GM23248 (cell line): ENCODE measurements at regions not wholly inside any gene's neighbourhood (a gene's known extent, or its start where the extent isn't known, plus 50 kb on each side); places are given as distances from the start of the nearest gene placed in this dataset.
A peak's percentile ranks its signal among the peaks of the same experiment; 100 is the strongest.

ENCODE experiments used
- DNase-seq: peaks from one replicate; pipeline ENCODE4 v3.0.0-alpha.2; 2015
- H2AFZ ChIP-seq: fragments of 200-600 bp; sonication (generic); 2 replicates; pipeline ENCODE4 v1.6.1; 2016; ENCODE audit warnings: antibody characterized with exemption
- H3F3A ChIP-seq: fragments of 200-600 bp; sonication (generic); 2 replicates; pipeline ENCODE4 v1.6.1; 2016; ENCODE audit warnings: mild to moderate bottlenecking, antibody characterized with exemption, mixed run types; ENCODE audit not compliant: insufficient read depth
- H3K27ac ChIP-seq: fragments of 200-600 bp; sonication (generic); 2 replicates; pipeline ENCODE4 v1.5.1; 2016; ENCODE audit warnings: mild to moderate bottlenecking
- H3K27me3 ChIP-seq: fragments of 200-600 bp; sonication (generic); replicated peaks from 2 replicates; pipeline ENCODE4 v1.6.1; 2016; ENCODE audit warnings: mild to moderate bottlenecking; ENCODE audit not compliant: insufficient read depth
- H3K36me3 ChIP-seq: fragments of 200-600 bp; sonication (generic); 2 replicates; pipeline ENCODE4 v1.6.1; 2016; ENCODE audit warnings: low read depth, mild to moderate bottlenecking
- H3K4me1 ChIP-seq: fragments of 200-600 bp; sonication (generic); 2 replicates; pipeline ENCODE4 v1.6.1; 2016; ENCODE audit warnings: mild to moderate bottlenecking; ENCODE audit not compliant: insufficient read depth
- H3K4me2 ChIP-seq: fragments of 200-600 bp; sonication (generic); one replicate; pipeline ENCODE4 v1.6.1; 2016; ENCODE audit warnings: mild to moderate bottlenecking; ENCODE audit not compliant: unreplicated experiment
- H3K4me3 ChIP-seq: fragments of 200-600 bp; sonication (generic); 2 replicates; pipeline ENCODE4 v1.5.1; 2016; ENCODE audit warnings: mild to moderate bottlenecking
- H3K79me2 ChIP-seq: fragments of 200-600 bp; sonication (generic); 2 replicates; pipeline ENCODE4 v1.6.1; 2016; ENCODE audit warnings: mild to moderate bottlenecking; ENCODE audit not compliant: insufficient read depth
- H3K9ac ChIP-seq: fragments of 200-600 bp; sonication (generic); 2 replicates; pipeline ENCODE4 v1.6.1; 2016; ENCODE audit warnings: mild to moderate bottlenecking
- H3K9me2 ChIP-seq: fragments of 200-600 bp; sonication (generic); 2 replicates; pipeline ENCODE4 v1.6.1; 2016; ENCODE audit warnings: mixed run types, mild to moderate bottlenecking, moderate library complexity; ENCODE audit not compliant: insufficient read depth
- H3K9me3 ChIP-seq: fragments of 200-600 bp; sonication (generic); one replicate; pipeline ENCODE4 v1.6.1; 2017; ENCODE audit warnings: low read depth
- H4K20me1 ChIP-seq: fragments of 200-600 bp; sonication (generic); 2 replicates; pipeline ENCODE4 v1.6.0; 2016; ENCODE audit not compliant: insufficient read depth
- EZH2 ChIP-seq: fragments of 200-600 bp; sonication (generic); IDR thresholded peaks from 2 replicates; pipeline ENCODE4 v1.6.1; 2018; ENCODE audit warnings: antibody characterized with exemption, mild to moderate bottlenecking; ENCODE audit not compliant: insufficient read depth, poor library complexity, severe bottlenecking
- EZH2phosphoT487 ChIP-seq: fragments of 200-600 bp; sonication (generic); IDR thresholded peaks from 2 replicates; pipeline ENCODE4 v1.6.1; 2018; ENCODE audit warnings: antibody characterized with exemption, moderate library complexity, mild to moderate bottlenecking, low read depth; ENCODE audit not compliant: insufficient read depth
- WGBS, 2 experiments: methylation state at CpG; one replicate each; pipeline ENCODE4 v1.1.6; 2015 to 2017; ENCODE audit warnings: low lambda C conversion rate in 2 of 2, low coverage in 1 of 2; ENCODE audit errors: missing lambda C conversion rate in 2 of 2; 5-methylcytosine and 5-hydroxymethylcytosine counted together
- in situ Hi-C: fragments of 300-500 bp; cut with MboI; formaldehyde crosslinking; loops from 2 replicates; pipeline ENCODE4 v1.15.0; 2020

DNA sequence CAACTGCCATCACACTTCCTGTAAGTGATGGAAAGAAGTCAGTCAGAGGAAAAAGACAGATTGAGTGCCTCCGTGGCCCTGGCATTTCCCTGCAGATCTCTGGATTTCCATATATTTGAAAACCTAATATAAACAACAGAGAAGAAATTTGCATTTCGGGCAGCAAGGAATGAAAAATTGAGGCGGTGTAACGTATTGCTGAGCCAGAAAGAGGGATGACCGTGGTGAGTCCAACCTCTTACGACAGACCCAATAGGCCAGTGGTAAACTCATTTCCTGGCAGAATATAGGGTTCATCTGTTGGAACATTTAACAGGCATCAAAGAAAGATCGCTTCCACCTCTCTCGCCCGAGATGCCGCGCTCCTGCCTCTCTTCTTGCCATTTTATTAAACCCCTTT, 336.5 kb downstream of the MIAT start:
- Histone ChIP-seq H3K4me1 (no peaks in the 10 kb centered on the region), H3K27ac (no peak overlapping the region), H3K9me2 (no peaks in the 10 kb centered on the region), H3K4me2 (no peak overlapping the region), H3K36me3 (no peaks in the 10 kb centered on the region), H2AFZ (no peak overlapping the region), H3K9me3 (no peaks in the 10 kb centered on the region), H3F3A (no peaks in the 10 kb centered on the region), H4K20me1 (no peaks in the 10 kb centered on the region), H3K79me2 (no peaks in the 10 kb centered on the region), H3K4me3 (no peak overlapping the region), H3K9ac (no peak overlapping the region), H3K27me3 (peaks cover 27% of the 10 kb centered on the region)
- WGBS, 2 experiments, result 89 to 91% methylated on average over 11 of the region's 11 CpGs
- TF ChIP-seq EZH2 (no peak), EZH2phosphoT487 (no peak)
- in situ Hi-C loops, result no loop called here
- DNase-seq, result no peak

DNA sequence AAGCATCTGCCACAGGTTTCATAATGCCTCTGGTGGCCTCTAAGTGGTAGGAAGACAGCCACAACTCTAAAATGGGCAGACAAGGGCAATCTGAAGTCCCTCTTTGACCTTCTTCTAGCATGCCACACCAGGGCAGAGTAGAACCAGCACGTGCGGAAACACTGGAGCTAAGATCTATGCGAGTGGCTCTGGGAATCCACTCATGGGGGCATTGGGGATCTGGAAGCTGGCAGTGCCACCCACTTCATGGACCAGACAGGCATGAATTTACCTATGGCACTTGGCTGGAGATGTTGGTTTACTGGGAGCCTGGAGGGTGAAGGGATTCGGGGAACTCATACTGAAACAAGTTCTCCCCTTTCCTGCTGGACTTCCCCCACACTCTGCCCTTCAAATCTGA, 337.4 kb downstream of the MIAT start:
- H3K4me2 ChIP-seq, result no peak overlapping the region
- in situ Hi-C loops, result no loop called here
- H3K4me3 ChIP-seq, result no peak overlapping the region
- TF ChIP-seq EZH2phosphoT487 (no peak), EZH2 (no peak)
- no peaks in the 10 kb centered on the region for H3K9me2 ChIP-seq
- H3K79me2 ChIP-seq, result no peaks in the 10 kb centered on the region
- no peak overlapping the region for H3K27ac ChIP-seq
- H3K4me1 ChIP-seq, result no peaks in the 10 kb centered on the region
- H4K20me1 ChIP-seq, result no peaks in the 10 kb centered on the region
- no peaks in the 10 kb centered on the region for H3K36me3 ChIP-seq
- no peak overlapping the region for H3K9ac ChIP-seq
- no peak for DNase-seq
- H2AFZ ChIP-seq, result no peak overlapping the region
- peaks cover 27% of the 10 kb centered on the region for H3K27me3 ChIP-seq
- no peaks in the 10 kb centered on the region for H3K9me3 ChIP-seq
- no peaks in the 10 kb centered on the region for H3F3A ChIP-seq
- WGBS, 2 experiments, result 81 to 84% methylated on average over 4 of the region's 4 CpGs

DNA sequence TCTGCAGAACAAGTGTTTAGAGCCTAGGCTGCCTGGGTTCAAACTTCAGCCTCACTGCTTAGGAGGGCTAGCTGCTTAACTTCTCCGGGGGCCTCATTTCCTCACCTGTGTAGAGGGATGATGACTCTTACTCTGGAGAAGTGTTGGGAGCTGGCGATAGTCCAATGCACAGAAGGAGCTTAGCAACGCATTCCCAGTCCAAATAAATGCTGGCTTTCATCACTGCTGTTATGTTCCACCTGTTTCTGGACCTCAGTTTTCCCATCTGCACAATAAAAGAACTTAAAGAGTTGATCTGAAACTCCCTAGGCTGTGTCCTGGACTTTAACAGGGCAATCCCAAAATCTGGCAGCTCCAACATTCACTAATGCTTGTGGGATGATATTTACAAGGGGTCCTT, 337.8 kb downstream of the MIAT start:
- no peaks in the 10 kb centered on the region for H3K9me3 ChIP-seq

DNA sequence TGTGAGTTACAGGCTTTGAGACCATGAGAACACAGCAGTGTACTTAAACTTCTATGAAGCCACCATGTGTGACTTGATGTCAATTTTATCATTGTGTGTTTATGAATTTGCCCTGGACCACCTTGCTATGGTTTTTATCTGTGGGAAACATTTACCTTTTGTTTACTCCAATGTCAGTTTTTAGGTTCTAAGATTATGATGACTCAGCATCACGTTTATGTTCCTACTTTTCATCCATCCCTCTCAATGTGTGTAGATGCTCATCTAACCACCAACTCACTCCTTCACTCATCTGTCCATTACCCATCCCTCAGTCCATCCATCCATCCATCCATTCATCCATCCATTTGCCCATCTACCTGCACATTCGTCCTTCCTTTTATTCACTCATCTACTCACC, 338.8 kb downstream of the MIAT start:
- Histone ChIP-seq H3K36me3 (no peaks in the 10 kb centered on the region), H3K27me3 (peaks cover 27% of the 10 kb centered on the region), H3K4me2 (no peak overlapping the region), H3K79me2 (no peaks in the 10 kb centered on the region), H3K9me2 (no peaks in the 10 kb centered on the region), H3K9ac (no peak overlapping the region), H3K4me3 (no peak overlapping the region), H3K9me3 (no peaks in the 10 kb centered on the region), H3K4me1 (no peaks in the 10 kb centered on the region), H3K27ac (no peak overlapping the region), H4K20me1 (no peaks in the 10 kb centered on the region), H3F3A (no peaks in the 10 kb centered on the region), H2AFZ (no peak overlapping the region)
- in situ Hi-C loops, result no loop called here
- WGBS, 2 experiments, result 40 to 45% methylated on average over 2 of the region's 2 CpGs
- DNase-seq, result no peak
- no peak for TF ChIP-seq EZH2
- no peak for TF ChIP-seq EZH2phosphoT487

More for the DNA sequence above, 337.8 kb downstream of the MIAT start:
- Histone ChIP-seq H4K20me1 (no peaks in the 10 kb centered on the region), H3K27ac (no peak overlapping the region), H3K79me2 (no peaks in the 10 kb centered on the region), H3K4me2 (no peak overlapping the region), H3K27me3 (peaks cover 27% of the 10 kb centered on the region), H3K36me3 (no peaks in the 10 kb centered on the region), H3K4me1 (no peaks in the 10 kb centered on the region), H3K9ac (no peak overlapping the region), H3K9me2 (no peaks in the 10 kb centered on the region), H3K4me3 (no peak overlapping the region), H3F3A (no peaks in the 10 kb centered on the region), H2AFZ (no peak overlapping the region)
- in situ Hi-C loops, result no loop called here
- TF ChIP-seq EZH2 (no peak), EZH2phosphoT487 (no peak)
- no peak for DNase-seq
- WGBS, 2 experiments, result 54 to 58% methylated on average over 3 of the region's 3 CpGs

DNA sequence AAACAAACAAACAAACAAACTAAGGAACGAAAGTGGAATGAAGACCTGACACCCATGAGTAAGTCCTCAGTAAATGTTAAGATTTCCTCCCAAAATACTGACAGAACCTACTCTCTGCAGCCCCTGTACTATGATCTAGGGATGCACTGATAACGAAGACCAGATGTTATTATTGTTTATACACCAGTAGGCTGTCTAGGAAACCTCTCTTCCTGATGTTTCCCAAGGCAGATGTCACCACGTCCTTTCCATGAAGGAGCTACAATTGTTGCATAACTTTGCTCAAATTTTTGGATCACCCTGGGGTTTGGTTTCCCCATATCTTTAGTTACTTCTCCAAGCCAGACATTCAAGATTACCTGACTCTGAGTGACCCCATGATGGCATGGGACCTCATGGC, 340.7 kb downstream of the MIAT start:
- in situ Hi-C loops, result no loop called here
- H3F3A ChIP-seq, result no peaks in the 10 kb centered on the region
- TF ChIP-seq EZH2, result no peak
- no peak for TF ChIP-seq EZH2phosphoT487

More for the DNA sequence above, 340.7 kb downstream of the MIAT start:
- H3K27ac ChIP-seq, result no peak overlapping the region
- H3K9me2 ChIP-seq, result no peaks in the 10 kb centered on the region
- no peak overlapping the region for H2AFZ ChIP-seq
- peaks cover 35% of the 10 kb centered on the region for H3K27me3 ChIP-seq
- no peaks in the 10 kb centered on the region for H4K20me1 ChIP-seq
- WGBS, 2 experiments, result 1 to 3% methylated on average over 3 of the region's 3 CpGs
- H3K4me3 ChIP-seq, result no peak overlapping the region
- H3K4me1 ChIP-seq, result no peaks in the 10 kb centered on the region
- peak; percentile 32 for DNase-seq
- no peaks in the 10 kb centered on the region for H3K79me2 ChIP-seq
- no peaks in the 10 kb centered on the region for H3K9me3 ChIP-seq
- no peak overlapping the region for H3K4me2 ChIP-seq
- no peaks in the 10 kb centered on the region for H3K36me3 ChIP-seq
- H3K9ac ChIP-seq, result no peak overlapping the region
